Tibial artery (tissue), 4 donors: ENCODE measurements at regions not wholly inside any gene's neighbourhood (a gene's known extent, or its start where the extent isn't known, plus 50 kb on each side); places are given as distances from the start of the nearest gene placed in this dataset.

Source experiments
- DNase-seq, 2 donors: peaks; one replicate each; pipeline ENCODE4 v3.0.0-alpha.2; 2019
- H3K27ac ChIP-seq, 2 donors: fragments of 200-600 bp; sonication (generic) in 1 of 2; 1 replicate in 1 of 2; 2 replicates in 1 of 2; pipeline ENCODE4 v1.5.1; 2018 to 2019; ENCODE audit warnings: mild to moderate bottlenecking in 1 of 2
- H3K27me3 ChIP-seq, 2 donors: fragments of 200-600 bp; sonication (generic) in 1 of 2; one replicate each; pipeline versions ENCODE4 v1.5.1 to v1.6.0; 2016 to 2019
- H3K36me3 ChIP-seq, 3 donors: fragments of 200-600 bp; sonication (generic) in 2 of 3; one replicate each; pipeline ENCODE4 v1.5.1; 2016 to 2019; ENCODE audit warnings: mild to moderate bottlenecking in 2 of 3
- H3K4me1 ChIP-seq, 4 donors: fragments of 200-600 bp; sonication (generic) in 2 of 4; 1 replicate in 3 of 4; 2 replicates in 1 of 4; pipeline ENCODE4 v1.5.1; 2016 to 2019
- H3K4me3 ChIP-seq, 2 donors: fragments of 200-600 bp; sonication (generic) in 1 of 2; 1 replicate in 1 of 2; 2 replicates in 1 of 2; pipeline ENCODE4 v1.5.1; 2018 to 2019; ENCODE audit warnings: mild to moderate bottlenecking in 2 of 2
- H3K9me3 ChIP-seq, 3 donors: fragments of 200-600 bp; sonication (generic) in 1 of 3; one replicate each; pipeline ENCODE4 v1.5.1; 2016 to 2019
- intact Hi-C: fragments of 100-400 bp; cut with DNase I; formaldehyde crosslinking; loops from one replicate; pipeline ENCODE4 v1.15.0; 2023; ENCODE audit warnings: low total_unique reads
- TF ChIP-seq, protein P1 (sequence below), 2 experiments: fragments of 200-600 bp in 1 of 2; fragments of 450-650 bp in 1 of 2; IDR thresholded peaks; one replicate each; pipeline ENCODE4 v1.5.1; 2017 to 2019; ENCODE audit warnings: antibody characterized with exemption in 2 of 2, mild to moderate bottlenecking in 1 of 2, moderate library complexity in 1 of 2

DNA sequence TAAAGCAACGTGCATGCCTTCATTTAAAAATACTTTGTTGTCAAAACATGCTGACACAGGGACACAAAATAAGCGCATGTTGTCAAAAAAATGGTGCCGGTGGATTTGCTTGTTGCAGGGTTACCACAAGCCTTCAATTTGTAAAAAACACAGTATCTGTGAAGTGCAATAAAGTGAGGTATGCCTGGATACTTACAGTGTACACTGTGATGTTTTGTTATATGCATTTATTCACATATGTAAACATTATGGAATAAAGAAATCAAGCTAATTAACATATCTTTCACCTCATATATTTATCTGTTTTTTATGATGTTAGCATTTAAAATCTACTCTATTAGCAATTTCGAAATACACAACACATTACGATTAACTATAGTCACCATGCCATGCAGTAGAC lies 202.6 kb upstream of the FZD8 start:
- intact Hi-C loops = no loop called here
- Histone ChIP-seq H3K27ac (peak overlapping the region in 1 of 2 donors; percentile 28), H3K4me1 (peaks cover 0 to 37% (median 11%) of the 10 kb centered on the region in 4 donors), H3K9me3 (peaks cover 0 to 11% (median 3%) of the 10 kb centered on the region in 3 donors), H3K27me3 (no peaks in the 10 kb centered on the region), H3K4me3 (no peak overlapping the region), H3K36me3 (no peaks in the 10 kb centered on the region)
- no peak for DNase-seq
- TF ChIP-seq, protein P1, sequence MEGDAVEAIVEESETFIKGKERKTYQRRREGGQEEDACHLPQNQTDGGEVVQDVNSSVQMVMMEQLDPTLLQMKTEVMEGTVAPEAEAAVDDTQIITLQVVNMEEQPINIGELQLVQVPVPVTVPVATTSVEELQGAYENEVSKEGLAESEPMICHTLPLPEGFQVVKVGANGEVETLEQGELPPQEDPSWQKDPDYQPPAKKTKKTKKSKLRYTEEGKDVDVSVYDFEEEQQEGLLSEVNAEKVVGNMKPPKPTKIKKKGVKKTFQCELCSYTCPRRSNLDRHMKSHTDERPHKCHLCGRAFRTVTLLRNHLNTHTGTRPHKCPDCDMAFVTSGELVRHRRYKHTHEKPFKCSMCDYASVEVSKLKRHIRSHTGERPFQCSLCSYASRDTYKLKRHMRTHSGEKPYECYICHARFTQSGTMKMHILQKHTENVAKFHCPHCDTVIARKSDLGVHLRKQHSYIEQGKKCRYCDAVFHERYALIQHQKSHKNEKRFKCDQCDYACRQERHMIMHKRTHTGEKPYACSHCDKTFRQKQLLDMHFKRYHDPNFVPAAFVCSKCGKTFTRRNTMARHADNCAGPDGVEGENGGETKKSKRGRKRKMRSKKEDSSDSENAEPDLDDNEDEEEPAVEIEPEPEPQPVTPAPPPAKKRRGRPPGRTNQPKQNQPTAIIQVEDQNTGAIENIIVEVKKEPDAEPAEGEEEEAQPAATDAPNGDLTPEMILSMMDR (IDR thresholded peaks at IDR 0.05) = no peak

DNA sequence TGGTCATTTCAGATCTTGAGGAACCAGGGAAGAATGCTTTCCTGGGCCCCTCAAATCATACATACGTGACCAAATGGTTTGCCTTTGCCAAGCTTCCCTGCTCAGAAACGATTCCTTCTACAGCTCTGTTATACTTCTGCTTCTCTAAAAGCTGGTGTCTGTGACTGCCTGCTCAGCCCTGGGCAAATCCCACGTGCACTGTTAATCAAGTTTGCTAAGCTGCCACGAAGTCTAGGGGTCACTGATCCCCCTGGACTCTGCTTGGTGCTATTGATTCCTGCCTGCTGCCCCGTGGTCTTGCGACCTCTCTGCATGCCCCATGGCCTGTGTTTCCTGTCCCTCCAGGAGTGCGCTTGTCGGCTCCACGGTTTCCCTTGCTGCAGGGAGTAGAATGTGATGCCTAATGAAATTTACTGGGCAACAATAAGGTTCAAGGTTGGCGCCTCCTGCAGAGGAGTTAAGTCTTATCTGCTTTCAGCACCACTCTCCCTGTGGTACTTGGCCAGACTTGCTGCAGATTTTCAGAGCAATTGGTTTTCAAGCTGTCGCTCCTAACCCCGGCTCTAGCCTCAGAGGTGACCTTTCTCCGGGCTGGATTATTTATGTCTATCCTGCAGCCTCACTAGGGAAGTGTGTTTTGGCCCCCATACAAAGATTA lies 201.6 kb upstream of the FZD8 start:
- TF ChIP-seq, protein P1 (IDR thresholded peaks at IDR 0.05) = no peak
- DNase-seq = no peak
- Histone ChIP-seq H3K4me3 (no peak overlapping the region), H3K36me3 (no peaks in the 10 kb centered on the region), H3K27me3 (no peaks in the 10 kb centered on the region), H3K9me3 (peaks cover 0 to 11% (median 4%) of the 10 kb centered on the region in 3 donors), H3K4me1 (peaks cover 0 to 27% (median 9%) of the 10 kb centered on the region in 4 donors), H3K27ac (peak overlapping the region; percentile 2 to 28)
- intact Hi-C loops = no loop called here

DNA sequence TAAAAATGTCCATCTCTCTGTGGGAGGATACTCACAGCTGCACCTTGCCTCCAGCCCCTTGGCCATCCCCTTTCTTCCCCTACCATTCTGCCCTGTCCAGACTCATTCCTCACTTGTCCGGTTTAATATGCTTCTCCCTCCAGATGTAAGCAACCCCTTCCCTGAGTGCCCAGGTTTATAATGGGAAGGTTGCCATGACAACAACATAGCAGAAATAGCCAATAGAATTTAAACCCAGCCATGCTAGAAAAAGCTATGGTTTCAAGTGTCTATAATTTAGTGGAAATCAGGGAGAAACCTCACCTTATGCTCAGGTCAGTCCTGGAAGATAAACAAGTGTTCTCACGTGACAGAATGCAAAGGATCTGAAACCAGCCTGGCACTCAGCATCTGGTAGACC lies 196.0 kb upstream of the FZD8 start:
- DNase-seq = no peak
- Histone ChIP-seq H3K4me1 (peaks cover 0 to 1% (median 0%) of the 10 kb centered on the region in 4 donors), H3K27ac (no peak overlapping the region), H3K9me3 (peaks cover 0 to 11% (median 4%) of the 10 kb centered on the region in 3 donors), H3K27me3 (no peaks in the 10 kb centered on the region), H3K36me3 (no peaks in the 10 kb centered on the region), H3K4me3 (no peak overlapping the region)
- intact Hi-C loops = no loop called here
- TF ChIP-seq, protein P1 (IDR thresholded peaks at IDR 0.05) = no peak

DNA sequence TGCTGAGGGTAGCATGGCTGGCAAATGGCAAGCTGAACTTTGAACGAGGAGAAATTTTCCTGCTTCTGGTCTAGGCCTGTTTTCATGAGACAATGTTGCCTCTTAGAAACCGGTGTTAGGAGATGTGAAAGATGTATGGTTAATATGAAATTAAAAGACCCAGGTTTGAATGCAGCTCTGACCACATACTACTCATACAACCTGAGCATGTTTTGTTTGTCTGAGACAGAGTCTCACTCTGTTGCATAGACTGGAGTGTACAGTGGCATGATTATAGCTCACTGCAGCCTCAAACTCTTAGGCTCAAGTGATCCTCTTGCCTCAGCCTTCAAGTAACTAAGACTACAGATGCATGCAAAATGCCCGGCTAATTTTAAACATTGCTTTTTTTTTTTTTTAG lies 193.4 kb upstream of the FZD8 start:
- intact Hi-C loops = no loop called here
- Histone ChIP-seq H3K4me3 (no peak overlapping the region), H3K4me1 (no peaks in the 10 kb centered on the region), H3K27ac (no peak overlapping the region), H3K9me3 (peaks cover 0 to 4% (median 3%) of the 10 kb centered on the region in 3 donors), H3K36me3 (no peaks in the 10 kb centered on the region), H3K27me3 (no peaks in the 10 kb centered on the region)
- DNase-seq = no peak
- TF ChIP-seq, protein P1 (IDR thresholded peaks at IDR 0.05) = no peak

DNA sequence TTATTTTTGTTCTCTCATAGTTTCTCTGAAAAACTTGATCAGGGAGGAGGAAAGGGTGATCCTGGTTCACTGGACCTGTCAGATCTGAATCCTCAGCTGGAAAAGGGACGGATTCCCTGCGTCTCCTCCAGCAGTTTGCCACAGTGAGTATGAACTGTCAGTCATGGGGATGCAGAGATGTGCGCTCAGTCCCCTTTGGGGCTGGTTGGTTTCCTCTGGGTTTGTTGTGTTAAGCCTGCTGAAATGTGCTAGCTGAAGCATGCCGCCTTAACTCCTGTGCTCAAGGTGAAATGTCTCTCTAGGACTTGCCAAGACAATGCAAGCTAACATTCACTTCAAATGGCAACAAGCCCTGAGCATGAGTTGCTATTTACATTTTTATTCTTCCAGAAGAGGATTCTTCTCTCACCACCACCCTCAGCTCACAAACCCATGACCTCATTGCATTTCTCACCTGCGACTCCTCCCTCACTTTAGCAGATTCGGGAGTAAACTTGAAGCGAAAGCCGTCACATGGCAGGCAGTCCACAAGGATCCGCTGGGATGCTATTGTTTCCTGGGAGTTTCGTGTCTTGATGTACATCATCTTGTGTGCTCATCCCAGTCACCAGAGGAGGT lies 192.9 kb upstream of the FZD8 start:
- intact Hi-C loops = no loop called here
- no peaks in the 10 kb centered on the region for H3K27me3 ChIP-seq
- H3K4me1 ChIP-seq = no peaks in the 10 kb centered on the region
- DNase-seq = no peak
- TF ChIP-seq, protein P1 (IDR thresholded peaks at IDR 0.05) = no peak
- no peak overlapping the region for H3K4me3 ChIP-seq
- peaks cover 0 to 3% (median 0%) of the 10 kb centered on the region in 3 donors for H3K9me3 ChIP-seq
- no peak overlapping the region for H3K27ac ChIP-seq
- H3K36me3 ChIP-seq = no peaks in the 10 kb centered on the region
